ENCODE measurements at regions not wholly inside any gene's neighbourhood (a gene's known extent, or its start where the extent isn't known, plus 50 kb on each side); places are given as distances from the start of the nearest gene placed in this dataset.

- TF ChIP-seq CTCF (IDR thresholded peaks at IDR 0.05; ENCODE audit: insufficient read depth, low read depth, low read length) (no peak), EZH2 (IDR thresholded peaks at IDR 0.05; ENCODE audit: insufficient read depth, low read length) (no peak)
Measured at GRCh38 chr3:95240395-95240794, 1177.5 kb downstream of the NSUN3 start.

All from astrocyte (in vitro differentiated cells and primary cell).